Heart left ventricle (tissue), 16 donors: ENCODE measurements at regions not wholly inside any gene's neighbourhood (a gene's known extent, or its start where the extent isn't known, plus 50 kb on each side); places are given as distances from the start of the nearest gene placed in this dataset.

Experiments used
- ATAC-seq, 4 donors: fragments of 200-7000 bp; cut with Tn5 transposase; one replicate each; pipeline ENCODE4 v1.9.1; 2020 to 2022; ENCODE audit warnings: moderate library complexity in 4 of 4, mild to moderate bottlenecking in 3 of 4, moderate number of reproducible peaks in 1 of 4
- DNase-seq, 5 donors: peaks; one replicate each; pipeline ENCODE4 v3.0.0-alpha.2; 2020
- H3K27ac ChIP-seq, 12 donors: fragments of 200-600 bp; sonication (generic) in 4 of 12; one replicate each; pipeline versions ENCODE4 v1.5.0 to v1.8.0; 2016 to 2022; ENCODE audit warnings: mild to moderate bottlenecking in 2 of 12
- H3K27me3 ChIP-seq, 9 donors: fragments of 200-600 bp; sonication (generic) in 2 of 9; one replicate each; pipeline versions ENCODE4 v1.5.1 to v1.8.0; 2016 to 2022; ENCODE audit warnings: mild to moderate bottlenecking in 3 of 9
- H3K36me3 ChIP-seq, 9 donors: fragments of 200-600 bp; sonication (generic) in 2 of 9; one replicate each; pipeline versions ENCODE4 v1.5.0 to v1.8.0; 2018 to 2022; ENCODE audit warnings: mild to moderate bottlenecking in 2 of 9
- H3K4me1 ChIP-seq, 12 donors: fragments of 200-600 bp; sonication (generic) in 4 of 12; one replicate each; pipeline versions ENCODE4 v1.5.0 to v1.8.0; 2016 to 2022; ENCODE audit warnings: mild to moderate bottlenecking in 3 of 12
- H3K4me3 ChIP-seq, 12 donors: fragments of 200-600 bp; sonication (generic) in 4 of 12; one replicate each; pipeline versions ENCODE4 v1.5.0 to v1.8.0; 2017 to 2022; ENCODE audit warnings: mild to moderate bottlenecking in 9 of 12, moderate library complexity in 4 of 12
- H3K9me3 ChIP-seq, 12 donors: fragments of 200-600 bp; sonication (generic) in 4 of 12; one replicate each; pipeline versions ENCODE4 v1.5.0 to v1.8.0; 2016 to 2022; ENCODE audit warnings: mild to moderate bottlenecking in 1 of 12
- CTCF ChIP-seq, 12 donors: fragments of 200-600 bp; sonication (generic) in 4 of 12; IDR thresholded peaks; one replicate each; pipeline versions ENCODE4 v1.5.0 to v1.8.0; 2018 to 2022; ENCODE audit warnings: antibody characterized with exemption in 12 of 12, mild to moderate bottlenecking in 5 of 12
- POLR2A ChIP-seq, 2 donors: fragments of 450-650 bp; IDR thresholded peaks; one replicate each; pipeline ENCODE4 v1.6.1; 2017; ENCODE audit warnings: antibody characterized with exemption in 2 of 2, mild to moderate bottlenecking in 2 of 2, moderate library complexity in 2 of 2
- WGBS, 4 donors: extraction: QIAGEN DNeasy Blood & Tissue Kit in 2 of 4; methylation state at CpG; one replicate each; pipeline versions ENCODE4 v1.1.5 to v1.1.7; 2013 to 2018; 5-methylcytosine and 5-hydroxymethylcytosine counted together
- intact Hi-C, 10 donors: fragments of 100-400 bp; cut with DNase I; formaldehyde crosslinking; loops; one replicate each; pipeline versions ENCODE4 v1.11.1 to v1.14.2; 2022
- donor health status: ischemic (EF 13 %, LVEDD 7.1; RV severe dilation, severe dysfunction).
- donor health status: healthy with polysubstance abuse.
- donor health status: DM: no; HTN: yes; CAD: no.
- donor health status: DM: no; HTN: no; CAD: no.
- donor health status: ischemic (EF 25% LVEDD 6.9; RV normal size, moderate dysfunction).
- donor health status: ischemic (EF 25% LVEDD 5.7; RV mildly dilated, moderate dysfunction).
- donor health status: healthy.
- donor health status: DM: yes; HTN: yes; CAD: no.
- donor health status: ischemic (EF 35%, LVEDD 5.7; RV mildly dilated, moderate dysfunction).
- donor health status: nonischemic (EF 11% LVEDD 7.7; RV severe dilation, severe dysfunction).
- donor health status: DM: yes; HTN: yes; CAD: no.
- donor health status: PGD.
- donor health status: ischemic (EF 29% LVEDD 5.4; RV normal size, mild dysfunction).
- donor health status: nonischemic (EF 23%, LVEDD 6.1; RV moderate dilation, normal function).

- Histone ChIP-seq H3K27me3 (no peaks in the 10 kb centered on the region), H3K4me3 (no peak overlapping the region), H3K9me3 (peaks cover 0 to 5% (median 0%) of the 10 kb centered on the region in 12 donors), H3K36me3 (no peaks in the 10 kb centered on the region), H3K27ac (no peak overlapping the region), H3K4me1 (no peaks in the 10 kb centered on the region)
- DNase-seq (no peak), ATAC-seq (no peak)
- intact Hi-C loops = no loop called here
- TF ChIP-seq POLR2A (IDR thresholded peaks at IDR 0.05) = no peak
- no peak for TF ChIP-seq CTCF (IDR thresholded peaks at IDR 0.05)
- 94 to 96% (median 95%) methylated on average over 26 of the region's 26 CpGs for WGBS, 4 donors
Measured at GRCh38 chr15:37490707-37491106, 390.4 kb upstream of the MEIS2 start.

- TF ChIP-seq POLR2A (IDR thresholded peaks at IDR 0.05) = no peak
- TF ChIP-seq CTCF (IDR thresholded peaks at IDR 0.05) = no peak
- intact Hi-C loops = no loop called here
- DNase-seq = no peak
- H3K27me3 ChIP-seq = no peaks in the 10 kb centered on the region
- no peaks in the 10 kb centered on the region for H3K4me1 ChIP-seq
- H3K9me3 ChIP-seq = peaks cover 0 to 11% (median 0%) of the 10 kb centered on the region in 12 donors
- 60 to 78% (median 69%) methylated on average over 3 of the region's 3 CpGs for WGBS, 4 donors
- no peak overlapping the region for H3K4me3 ChIP-seq
- H3K27ac ChIP-seq = no peak overlapping the region
- H3K36me3 ChIP-seq = no peaks in the 10 kb centered on the region
- ATAC-seq = no peak
Measured at GRCh38 chr15:37516621-37517020, 416.3 kb upstream of the MEIS2 start.

GRCh38 chr15:37517191-37517895 is 417.0 kb upstream of the MEIS2 start:
- intact Hi-C loops = no loop called here
- no peaks in the 10 kb centered on the region for H3K36me3 ChIP-seq
- ATAC-seq (no peak), DNase-seq (no peak)
- H3K27ac ChIP-seq = no peak overlapping the region
- 68 to 89% (median 84%) methylated on average over 6 of the region's 6 CpGs for WGBS, 4 donors
- H3K9me3 ChIP-seq = peaks cover 0 to 10% (median 0%) of the 10 kb centered on the region in 12 donors
- H3K4me1 ChIP-seq = no peaks in the 10 kb centered on the region
- no peak overlapping the region for H3K4me3 ChIP-seq
- TF ChIP-seq POLR2A (IDR thresholded peaks at IDR 0.05) (no peak), CTCF (IDR thresholded peaks at IDR 0.05) (no peak)
- no peaks in the 10 kb centered on the region for H3K27me3 ChIP-seq

- Histone ChIP-seq H3K27ac (no peak overlapping the region), H3K27me3 (no peaks in the 10 kb centered on the region), H3K9me3 (peaks cover 0 to 10% (median 0%) of the 10 kb centered on the region in 12 donors), H3K36me3 (no peaks in the 10 kb centered on the region), H3K4me1 (no peaks in the 10 kb centered on the region), H3K4me3 (no peak overlapping the region)
- 96 to 100% (median 99%) methylated on average over 1 of the region's 1 CpG for WGBS, 4 donors
- DNase-seq (no peak), ATAC-seq (no peak)
- intact Hi-C loops = no loop called here
- TF ChIP-seq POLR2A (IDR thresholded peaks at IDR 0.05) (no peak), CTCF (IDR thresholded peaks at IDR 0.05) (no peak)
Measured at GRCh38 chr15:37518436-37518835, 416.0 kb upstream of the TMCO5A start.
